Lung (tissue), 11 donors: ENCODE measurements at regions not wholly inside any gene's neighbourhood (a gene's known extent, or its start where the extent isn't known, plus 50 kb on each side); places are given as distances from the start of the nearest gene placed in this dataset.

Experiments
- ATAC-seq: fragments of 200-7000 bp; cut with Tn5 transposase; one replicate; pipeline ENCODE4 v1.9.1; 2020; ENCODE audit warnings: moderate number of reproducible peaks; ENCODE audit not compliant: insufficient read depth, low FRiP score
- DNase-seq, 3 donors: peaks; one replicate each; pipeline ENCODE4 v3.0.0-alpha.2; 2013 to 2017
- H3K27ac ChIP-seq, 2 donors: one replicate each; pipeline ENCODE4 v1.5.1; 2013; ENCODE audit warnings: mild to moderate bottlenecking in 2 of 2, moderate library complexity in 2 of 2, control low read depth in 1 of 2, inconsistent platforms in 1 of 2, low read depth in 1 of 2, low read length in 1 of 2
- H3K27me3 ChIP-seq, 3 donors: one replicate each; pipeline ENCODE4 v1.5.1; 2013; ENCODE audit warnings: low read length in 2 of 3; ENCODE audit not compliant: control insufficient read depth in 3 of 3, insufficient read depth in 3 of 3
- H3K36me3 ChIP-seq, 4 donors: one replicate each; pipeline ENCODE4 v1.5.1; 2013; ENCODE audit warnings: low read length in 4 of 4, mild to moderate bottlenecking in 1 of 4, moderate library complexity in 1 of 4; ENCODE audit not compliant: control insufficient read depth in 4 of 4, insufficient read depth in 4 of 4
- H3K4me1 ChIP-seq, 5 donors: one replicate each; pipeline ENCODE4 v1.5.1; 2013; ENCODE audit warnings: low read length in 5 of 5, mild to moderate bottlenecking in 2 of 5, moderate library complexity in 1 of 5; ENCODE audit not compliant: control insufficient read depth in 5 of 5, insufficient read depth in 5 of 5
- H3K4me3 ChIP-seq: one replicate; pipeline ENCODE4 v1.5.1; 2013; ENCODE audit warnings: mild to moderate bottlenecking, control low read depth, moderate library complexity
- H3K9ac ChIP-seq, 2 donors: one replicate each; pipeline ENCODE4 v1.5.1; 2013; ENCODE audit warnings: low read length in 2 of 2, control low read depth in 1 of 2; ENCODE audit not compliant: insufficient read depth in 1 of 2
- H3K9me3 ChIP-seq, 4 donors: one replicate each; pipeline ENCODE4 v1.5.1; 2013; ENCODE audit warnings: low read length in 3 of 4, mild to moderate bottlenecking in 1 of 4, moderate library complexity in 1 of 4; ENCODE audit not compliant: control insufficient read depth in 4 of 4, insufficient read depth in 3 of 4
- WGBS, 2 donors: extraction: QIAGEN DNeasy Blood & Tissue Kit; methylation state at CpG; one replicate each; pipeline ENCODE4 v1.1.7; 2013; 5-methylcytosine and 5-hydroxymethylcytosine counted together
- TF ChIP-seq, protein P1 (sequence below): IDR thresholded peaks from 2 replicates; pipeline ENCODE4 v1.5.1; 2012; ENCODE audit warnings: mild to moderate bottlenecking; ENCODE audit errors: control extremely low read depth, extremely low read depth
- donor health status: control.
- donor health status: control.
- donor health status: Bipolar disorder and iron deficiency.
- donor health status: healthy.
- donor health status: DM: yes; HTN: yes; CAD: no.

DNA sequence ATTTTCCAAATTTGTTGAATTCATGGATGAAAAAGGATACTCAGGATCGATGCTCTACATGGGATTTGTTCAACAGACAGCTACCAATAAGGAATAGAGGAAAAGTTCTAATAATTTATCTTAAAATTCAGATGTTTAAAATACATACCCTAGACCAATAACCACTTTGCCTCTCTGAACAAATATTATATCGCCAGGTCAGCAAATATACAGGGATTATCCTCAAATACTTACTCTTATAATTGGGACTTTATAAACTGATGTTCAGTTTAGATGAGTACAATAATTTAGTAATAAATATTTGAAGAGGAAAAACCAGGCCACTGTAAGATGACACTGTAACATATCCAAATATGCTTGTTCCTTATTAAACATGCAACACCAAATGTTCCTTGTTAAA lies 268.7 kb downstream of the DOK5 start:
- Histone ChIP-seq H3K36me3 (no peaks in the 10 kb centered on the region), H3K9me3 (peaks cover 0 to 3% (median 0%) of the 10 kb centered on the region in 4 donors), H3K4me3 (no peak overlapping the region), H3K4me1 (no peaks in the 10 kb centered on the region), H3K27me3 (no peaks in the 10 kb centered on the region), H3K27ac (no peak overlapping the region), H3K9ac (no peak overlapping the region)
- no peak for DNase-seq
- TF ChIP-seq, protein P1, sequence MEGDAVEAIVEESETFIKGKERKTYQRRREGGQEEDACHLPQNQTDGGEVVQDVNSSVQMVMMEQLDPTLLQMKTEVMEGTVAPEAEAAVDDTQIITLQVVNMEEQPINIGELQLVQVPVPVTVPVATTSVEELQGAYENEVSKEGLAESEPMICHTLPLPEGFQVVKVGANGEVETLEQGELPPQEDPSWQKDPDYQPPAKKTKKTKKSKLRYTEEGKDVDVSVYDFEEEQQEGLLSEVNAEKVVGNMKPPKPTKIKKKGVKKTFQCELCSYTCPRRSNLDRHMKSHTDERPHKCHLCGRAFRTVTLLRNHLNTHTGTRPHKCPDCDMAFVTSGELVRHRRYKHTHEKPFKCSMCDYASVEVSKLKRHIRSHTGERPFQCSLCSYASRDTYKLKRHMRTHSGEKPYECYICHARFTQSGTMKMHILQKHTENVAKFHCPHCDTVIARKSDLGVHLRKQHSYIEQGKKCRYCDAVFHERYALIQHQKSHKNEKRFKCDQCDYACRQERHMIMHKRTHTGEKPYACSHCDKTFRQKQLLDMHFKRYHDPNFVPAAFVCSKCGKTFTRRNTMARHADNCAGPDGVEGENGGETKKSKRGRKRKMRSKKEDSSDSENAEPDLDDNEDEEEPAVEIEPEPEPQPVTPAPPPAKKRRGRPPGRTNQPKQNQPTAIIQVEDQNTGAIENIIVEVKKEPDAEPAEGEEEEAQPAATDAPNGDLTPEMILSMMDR, result no peak
- ATAC-seq, result no peak
- 80 to 91% methylated on average over 2 of the region's 2 CpGs for WGBS, 2 donors

GRCh38 chr20:54742193-54742592 lies 266.8 kb downstream of the DOK5 start:
- Histone ChIP-seq H3K27me3 (peaks cover 0 to 4% (median 0%) of the 10 kb centered on the region in 3 donors), H3K36me3 (no peaks in the 10 kb centered on the region), H3K9me3 (peaks cover 0 to 3% (median 0%) of the 10 kb centered on the region in 4 donors), H3K4me1 (no peaks in the 10 kb centered on the region), H3K4me3 (no peak overlapping the region), H3K9ac (no peak overlapping the region), H3K27ac (no peak overlapping the region)
- DNase-seq (no peak), ATAC-seq (no peak)
- WGBS, 2 donors, result 79 to 92% methylated on average over 1 of the region's 1 CpG
- TF ChIP-seq, protein P1, result no peak

GRCh38 chr20:54736421-54736820 lies 261.0 kb downstream of the DOK5 start:
- H3K9me3 ChIP-seq, result no peaks in the 10 kb centered on the region
- H3K36me3 ChIP-seq, result no peaks in the 10 kb centered on the region
- DNase-seq, result no peak
- WGBS, 2 donors, result 91 to 92% methylated on average over 4 of the region's 4 CpGs
- TF ChIP-seq, protein P1, result no peak
- ATAC-seq, result no peak
- H3K4me3 ChIP-seq, result no peak overlapping the region
- peaks cover 0 to 4% (median 0%) of the 10 kb centered on the region in 3 donors for H3K27me3 ChIP-seq
- no peak overlapping the region for H3K27ac ChIP-seq
- no peak overlapping the region for H3K9ac ChIP-seq
- no peaks in the 10 kb centered on the region for H3K4me1 ChIP-seq

DNA sequence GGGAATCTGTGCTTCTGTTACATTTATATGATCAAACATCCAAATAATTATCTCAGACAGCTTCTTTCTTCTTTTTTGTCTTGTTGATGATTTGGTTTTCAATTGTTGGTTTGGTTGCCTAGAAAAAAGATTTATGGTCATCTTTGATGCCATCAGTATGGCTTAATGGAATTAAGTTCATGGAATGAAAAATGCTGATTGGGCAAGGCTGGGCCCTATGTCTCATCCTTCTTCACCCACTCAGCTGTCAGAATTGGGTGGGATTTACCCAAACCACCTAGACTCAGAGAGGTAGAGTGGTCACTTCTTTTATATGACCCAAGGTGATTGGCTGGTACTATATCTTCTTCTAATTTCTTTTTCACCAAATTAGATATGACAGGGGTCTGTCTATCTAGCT lies 258.3 kb downstream of the DOK5 start:
- Histone ChIP-seq H3K36me3 (no peaks in the 10 kb centered on the region), H3K9ac (no peak overlapping the region), H3K27me3 (peaks cover 0 to 4% (median 0%) of the 10 kb centered on the region in 3 donors), H3K9me3 (no peaks in the 10 kb centered on the region), H3K4me3 (no peak overlapping the region), H3K27ac (no peak overlapping the region), H3K4me1 (no peaks in the 10 kb centered on the region)
- DNase-seq (no peak), ATAC-seq (no peak)
- TF ChIP-seq, protein P1, result no peak
